DMS153 (cell line): ENCODE measurements at regions not wholly inside any gene's neighbourhood (a gene's known extent, or its start where the extent isn't known, plus 50 kb on each side); places are given as distances from the start of the nearest gene placed in this dataset.
A peak's percentile ranks its signal among the peaks of the same experiment; 100 is the strongest.
"Not testable (repeated sequence)": the region's sequence is repeated elsewhere in the genome, so short reads cannot be mapped to it uniquely, and the experiment has no call there.

ENCODE experiments used
- DNase-seq: peaks from one replicate; lab custom pipeline; 2025; lab: John Stamatoyannopoulos, UW

DNA sequence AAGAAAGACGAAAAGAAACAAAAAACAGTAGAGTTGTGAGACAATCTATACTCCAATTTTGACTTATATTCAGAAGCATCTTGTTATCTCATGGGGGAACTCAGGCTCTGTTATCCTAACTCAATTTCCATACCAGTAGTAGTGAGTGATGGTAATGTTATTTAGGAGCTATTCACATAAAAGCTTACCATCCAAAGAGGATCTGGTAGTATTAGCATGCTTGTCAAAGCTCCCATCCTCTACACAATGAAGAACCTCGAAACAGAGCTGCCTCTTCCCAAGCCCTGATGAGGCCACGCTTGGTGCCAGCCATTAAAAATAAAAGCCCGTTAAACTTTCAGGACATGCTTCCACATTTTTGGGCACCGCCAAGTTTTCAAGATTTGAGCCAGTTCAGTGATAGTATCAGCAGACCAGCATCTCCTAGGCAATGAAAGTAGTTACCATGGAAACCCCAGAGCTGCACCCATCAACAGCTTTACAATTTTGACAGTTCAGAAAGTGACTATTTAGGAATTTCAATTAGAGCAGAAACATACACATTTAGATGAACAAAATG, 173.3 kb downstream of the CD83 start:
- no peak for DNase-seq

DNA sequence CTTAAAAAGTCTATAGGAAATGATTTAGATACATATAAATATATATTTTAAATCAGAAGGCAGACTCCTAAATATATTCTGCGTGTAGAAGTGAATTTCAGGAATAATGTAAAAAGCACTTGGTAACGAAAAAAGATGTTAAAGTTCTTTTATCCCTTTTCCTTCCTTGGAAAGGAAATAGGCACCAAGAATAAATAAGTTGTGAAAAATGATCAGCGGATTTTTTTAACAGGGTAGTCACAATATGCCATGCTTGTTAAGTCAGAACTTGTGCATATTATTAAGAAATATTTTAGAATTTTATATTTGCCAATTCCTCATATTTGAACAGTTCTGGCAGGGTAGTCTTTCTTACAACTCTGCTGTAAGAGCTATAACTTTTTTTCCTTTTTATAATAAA, 173.8 kb downstream of the CD83 start:
- DNase-seq: no peak

DNA sequence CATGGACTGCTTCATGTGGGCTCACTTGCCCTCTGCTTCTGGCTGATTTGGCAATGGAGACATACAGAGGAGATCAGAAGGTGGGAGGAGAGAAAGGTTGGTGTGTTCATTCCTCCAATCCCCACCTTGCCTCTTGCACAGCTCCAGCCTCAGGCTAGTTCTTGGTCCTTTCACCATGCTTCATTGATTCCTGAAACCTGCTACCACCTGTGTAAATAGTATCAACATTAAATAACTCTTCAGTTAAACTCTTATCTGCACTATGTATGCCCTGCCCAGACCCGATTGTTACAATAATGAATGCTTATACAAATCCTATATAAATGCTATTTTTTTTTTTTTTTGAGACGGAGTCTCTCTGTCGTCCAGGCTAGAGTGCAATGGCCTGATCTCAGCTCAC, 174.5 kb downstream of the CD83 start:
- peak; percentile 63 for DNase-seq

DNA sequence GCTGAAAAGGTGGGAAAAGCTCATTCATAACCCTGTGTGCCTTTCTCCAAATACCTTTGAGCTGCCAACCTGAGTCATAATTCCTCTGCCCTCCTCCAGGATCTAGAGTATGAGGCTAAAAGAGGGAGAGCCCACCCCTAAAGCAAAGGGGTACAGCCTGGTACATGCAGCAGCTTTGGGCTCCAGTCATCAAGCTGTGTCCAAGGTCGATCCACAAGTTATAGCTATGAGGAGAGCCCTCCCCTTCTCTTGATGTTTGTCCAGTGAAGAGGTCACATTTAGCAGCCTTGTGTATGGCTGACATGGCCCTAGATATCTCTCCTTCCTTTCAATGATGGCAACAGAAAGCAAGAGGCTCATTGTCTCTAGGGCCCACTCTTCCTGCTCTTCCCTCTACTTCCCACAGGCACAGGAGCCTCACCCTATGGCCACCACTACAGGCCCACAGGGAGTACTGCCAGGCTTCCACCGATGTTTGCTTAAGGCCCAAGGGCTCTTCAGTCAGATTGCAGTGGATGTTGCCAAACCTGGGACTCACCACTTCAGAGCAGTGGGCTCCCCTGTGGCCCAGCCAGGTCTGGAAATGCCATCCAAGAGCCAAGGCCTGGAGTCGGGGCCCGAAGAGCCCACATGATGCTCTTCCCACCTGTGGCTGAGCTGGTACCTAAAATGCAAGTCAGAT, 176.8 kb downstream of the CD83 start:
- DNase-seq: peak; percentile 67

DNA sequence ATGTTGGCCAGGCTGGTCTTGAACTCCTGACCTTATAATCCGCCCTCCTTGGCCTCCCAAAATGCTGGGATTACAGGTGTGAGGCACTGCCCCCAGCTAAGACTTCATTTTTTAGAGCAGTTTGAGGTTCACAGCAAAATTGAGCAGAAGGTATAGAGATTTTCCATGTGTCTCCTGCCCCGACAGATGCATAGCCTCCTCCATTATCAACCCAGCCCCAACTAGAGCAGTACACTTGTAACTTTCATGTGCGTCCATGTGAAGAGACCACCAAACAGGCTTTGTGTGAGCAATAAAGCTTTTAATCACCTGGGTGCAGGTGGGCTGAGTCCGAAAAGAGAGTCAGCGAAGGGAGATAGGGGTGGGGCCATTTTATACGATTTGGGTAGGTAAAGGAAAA, 179.1 kb downstream of the CD83 start:
- DNase-seq: not testable (repeated sequence)

DNA sequence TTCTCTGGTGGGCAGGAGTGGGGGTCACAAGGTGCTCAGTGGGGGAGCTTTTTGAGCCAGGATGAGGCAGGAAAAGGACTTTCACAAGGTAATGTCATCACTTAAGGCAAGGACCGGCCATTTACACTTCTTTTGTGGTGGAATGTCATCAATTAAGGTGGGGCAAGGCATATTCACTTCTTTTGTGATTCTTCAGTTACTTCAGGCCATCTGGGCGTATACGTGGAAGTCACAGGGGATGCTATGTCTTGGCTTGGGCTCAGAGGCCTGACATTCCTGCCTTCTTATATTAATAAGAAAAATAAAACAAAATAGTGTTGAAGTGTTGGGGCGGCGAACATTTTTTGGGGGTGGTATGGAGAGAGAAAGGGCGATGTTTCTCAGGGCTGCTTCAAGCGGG, 179.5 kb downstream of the CD83 start:
- DNase-seq: not testable (repeated sequence)

DNA sequence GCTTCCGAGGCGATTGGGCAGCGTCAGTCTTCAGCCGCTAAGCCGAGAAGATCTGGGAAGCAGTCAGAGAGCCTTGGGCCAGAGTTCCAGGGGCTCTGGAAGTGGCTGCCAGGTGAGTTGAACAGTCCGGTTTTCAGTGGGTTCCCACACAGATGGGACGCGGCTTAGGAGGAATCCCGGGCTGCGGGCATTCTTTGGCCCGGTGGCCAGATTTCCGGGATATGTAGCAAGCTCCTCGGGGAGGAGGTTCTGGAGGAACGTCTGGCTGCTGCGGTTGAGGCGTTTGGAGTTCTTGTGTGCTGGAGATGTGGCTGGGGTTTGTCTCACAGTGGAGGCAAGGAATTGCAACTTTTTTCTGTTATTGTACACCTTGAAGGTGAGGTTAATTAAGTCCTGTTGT, 182.6 kb downstream of the CD83 start:
- DNase-seq: not testable (repeated sequence)

DNA sequence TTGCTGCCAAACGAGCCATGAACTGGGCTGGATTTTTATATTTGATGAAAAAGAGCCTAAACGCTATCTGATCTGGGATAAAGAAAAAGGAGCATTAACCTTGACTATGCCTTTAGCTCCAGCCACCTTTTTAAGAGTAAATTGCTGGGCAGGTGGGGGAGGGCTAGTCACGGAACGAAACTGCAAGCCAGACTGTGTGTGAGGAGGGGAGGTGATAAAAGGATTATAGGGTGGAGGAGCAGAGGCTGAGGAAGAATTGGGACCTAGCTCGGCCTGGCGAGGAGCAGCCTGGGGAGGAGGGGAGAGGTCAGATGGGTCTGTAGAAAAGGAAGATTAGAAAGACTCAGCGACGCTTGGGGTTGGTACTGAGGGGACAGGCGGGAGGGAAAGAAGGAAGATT, 183.1 kb downstream of the CD83 start:
- not testable (repeated sequence) for DNase-seq

DNA sequence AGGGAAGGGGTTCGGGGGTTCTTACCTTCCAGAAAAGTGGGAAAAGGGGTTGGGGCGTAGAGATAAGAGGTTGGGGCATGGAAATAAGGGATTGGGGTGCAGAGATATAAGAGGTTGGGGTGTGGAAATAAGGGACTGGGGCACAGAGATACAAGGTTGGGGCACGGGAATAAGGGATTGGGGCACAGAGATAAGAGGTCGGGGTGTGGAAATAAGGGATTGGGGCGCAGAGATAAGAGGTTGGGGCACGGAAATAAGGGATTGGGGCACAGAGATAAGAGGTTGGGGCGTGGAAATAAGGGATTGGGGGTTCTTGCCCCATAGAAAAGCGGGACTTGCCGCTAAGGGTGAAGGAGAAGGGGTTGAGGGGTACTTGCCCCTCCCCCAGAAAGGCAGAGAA, 183.9 kb downstream of the CD83 start:
- not testable (repeated sequence) for DNase-seq

DNA sequence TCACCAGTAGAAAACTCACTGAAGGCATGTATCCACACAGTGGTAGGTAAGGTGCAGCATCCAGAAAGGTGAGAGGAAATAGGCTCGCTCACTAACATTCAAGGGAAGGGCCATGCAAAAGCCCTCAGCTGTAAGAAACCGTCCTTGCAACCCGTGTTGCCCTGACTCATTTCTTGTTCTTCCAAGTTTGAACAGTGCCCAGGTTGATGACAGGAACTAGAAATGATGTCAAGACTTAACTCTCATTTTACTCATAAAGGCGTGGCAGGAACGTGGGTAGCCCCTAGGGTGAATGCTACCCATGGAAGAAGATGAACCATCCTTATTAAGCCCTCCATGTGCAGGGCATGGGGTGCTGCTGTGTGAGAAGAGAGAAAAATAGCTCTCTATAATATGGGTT, 187.6 kb downstream of the CD83 start:
- no peak for DNase-seq

DNA sequence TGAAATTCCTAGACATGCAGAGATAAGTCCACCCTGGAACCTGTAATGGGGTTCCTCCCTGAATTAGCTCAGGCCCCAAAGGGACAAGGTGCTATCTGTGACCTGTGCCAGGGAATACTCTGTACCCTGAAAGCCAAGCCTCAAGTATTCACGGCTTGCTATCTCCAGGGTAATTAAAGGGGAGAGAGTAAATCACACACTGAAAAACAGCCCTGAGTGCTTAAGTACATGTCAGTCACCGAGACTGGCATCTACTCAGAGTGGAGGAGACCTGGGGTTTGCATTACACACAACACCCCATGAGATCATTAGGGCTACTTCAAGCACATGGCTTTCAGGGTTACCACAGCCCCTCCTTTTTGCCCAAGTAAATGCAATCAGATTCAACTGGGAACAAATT, 188.1 kb downstream of the CD83 start:
- no peak for DNase-seq

DNA sequence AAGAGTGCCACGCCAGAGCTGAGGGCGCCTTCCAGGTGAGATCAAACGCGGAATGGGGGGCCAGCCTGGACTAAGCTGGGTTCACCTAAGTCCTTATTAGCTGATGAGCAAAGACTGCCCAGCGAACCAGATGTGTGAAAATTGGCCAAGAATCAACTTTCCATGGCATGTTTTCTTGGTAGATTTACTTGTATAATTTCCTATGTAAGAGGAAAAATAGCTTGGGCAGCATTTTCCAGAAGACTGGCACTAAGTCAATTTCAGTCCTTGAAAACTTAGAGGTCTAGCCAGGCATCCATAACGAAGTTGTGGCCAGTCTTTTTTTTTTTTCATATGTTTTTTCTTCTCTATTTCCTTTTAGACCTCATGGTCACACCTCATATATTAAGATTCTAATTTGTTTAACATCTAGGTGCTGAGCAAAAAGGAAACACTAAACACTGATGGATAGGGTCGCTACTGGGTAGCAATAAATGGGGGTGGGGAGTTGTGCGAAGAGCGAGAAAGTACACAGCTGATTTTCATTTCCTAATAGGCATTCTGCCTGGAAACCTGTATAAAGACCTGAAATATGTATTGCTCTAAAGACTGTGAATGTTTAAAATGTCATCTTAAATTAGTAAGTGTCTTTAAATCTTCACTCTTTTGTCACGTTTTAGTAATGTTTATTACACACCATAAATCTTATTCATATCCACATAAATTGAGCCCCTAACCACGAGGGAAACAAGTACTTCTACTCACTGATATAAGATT, 188.8 kb downstream of the CD83 start:
- no peak for DNase-seq

DNA sequence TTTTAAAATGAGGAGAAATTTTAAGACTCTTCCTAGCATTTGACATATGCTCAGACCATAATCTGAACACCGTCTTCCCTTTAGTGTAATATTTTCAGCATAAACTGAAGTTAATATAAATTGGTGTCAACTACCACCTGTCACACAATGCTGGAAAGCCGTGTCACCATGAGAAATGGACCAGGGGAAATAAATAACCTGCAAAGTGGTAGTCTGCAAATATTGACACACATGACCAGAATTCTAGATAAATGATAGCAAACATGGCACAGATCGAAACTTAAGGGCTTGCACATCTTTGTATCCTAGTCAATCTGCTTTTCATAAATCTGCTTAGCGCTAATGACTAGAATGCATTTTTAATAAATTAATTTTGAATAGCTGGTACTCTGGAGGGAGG, 191.9 kb downstream of the CD83 start:
- DNase-seq: no peak

DNA sequence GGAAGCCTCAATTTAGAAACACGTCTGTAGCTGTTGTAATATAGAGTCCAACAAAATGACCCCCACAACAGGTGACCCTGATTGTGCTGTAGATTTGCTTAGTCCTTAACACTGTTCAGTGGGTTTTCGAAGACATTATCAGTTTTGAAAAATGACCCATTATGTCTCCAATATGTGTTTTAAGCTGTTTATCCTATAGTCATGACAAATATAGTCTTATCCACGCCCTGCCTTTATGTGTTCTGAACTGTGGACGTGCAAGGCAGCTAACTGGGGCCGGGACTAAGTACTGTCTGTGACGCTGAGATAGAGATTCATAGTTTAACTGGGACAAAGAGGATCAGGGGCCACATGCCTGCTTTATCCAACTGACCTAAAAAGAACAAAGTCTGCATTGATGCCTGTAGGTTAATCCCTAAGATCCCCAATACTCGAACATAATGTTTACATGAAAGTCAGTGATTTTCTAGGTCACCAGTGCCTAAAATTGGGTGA, 192.4 kb downstream of the CD83 start:
- DNase-seq: no peak

DNA sequence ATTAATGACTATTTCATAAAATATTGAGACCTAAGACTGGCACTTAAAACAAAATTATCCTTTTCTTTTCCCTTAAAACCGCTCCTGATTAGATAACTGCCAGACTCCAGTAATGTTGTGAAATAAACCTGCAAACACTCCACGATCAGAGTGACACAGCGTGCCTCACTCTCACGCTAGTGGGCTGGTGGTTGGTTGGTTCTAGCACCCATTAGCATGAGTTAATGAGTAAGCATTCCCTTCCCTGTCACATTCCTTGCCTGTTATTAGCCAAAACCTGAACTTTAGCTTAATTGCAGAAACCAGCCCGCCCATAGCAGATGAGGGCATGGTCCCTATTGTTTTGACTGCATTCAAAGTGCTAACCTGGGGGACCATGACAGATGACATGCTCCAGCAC, 193.4 kb downstream of the CD83 start:
- DNase-seq: no peak

DNA sequence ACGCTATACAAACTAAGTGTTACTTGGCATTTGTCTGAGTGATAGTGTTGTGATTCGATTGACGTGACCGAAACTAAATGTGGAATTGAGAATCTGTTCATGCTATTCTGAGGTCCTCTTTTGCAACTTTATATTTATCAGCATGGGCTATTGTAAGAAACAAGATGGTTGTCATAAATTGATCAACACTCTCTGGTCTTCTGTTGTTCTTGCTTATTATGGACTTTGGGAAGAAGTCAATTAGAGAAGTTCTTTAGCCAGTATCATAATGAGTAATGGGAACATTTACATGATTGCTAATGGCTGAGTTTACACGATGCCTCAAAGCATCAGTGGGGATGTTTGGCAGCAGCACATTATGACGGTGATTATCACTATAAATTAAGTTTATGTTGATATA, 195.0 kb downstream of the CD83 start:
- DNase-seq: no peak

DNA sequence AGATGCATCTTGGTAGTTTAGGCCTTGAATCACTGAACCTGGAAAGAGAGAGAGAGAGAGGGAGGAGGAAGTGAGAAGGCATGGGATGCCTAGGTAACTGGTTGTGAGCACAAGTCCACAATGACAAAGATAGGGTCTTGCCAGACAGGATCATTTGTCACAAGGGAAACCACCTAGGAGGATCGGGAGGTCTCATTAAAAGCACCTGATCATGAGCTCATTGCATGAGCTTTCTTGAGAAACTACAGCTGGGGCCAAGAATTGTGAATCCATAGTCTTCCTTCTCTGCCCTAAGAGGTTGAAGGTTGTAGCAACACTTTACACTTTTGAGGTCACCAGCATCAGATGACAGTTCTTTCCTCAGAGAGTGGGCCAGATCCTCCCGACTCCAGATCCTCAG, 195.7 kb downstream of the CD83 start:
- DNase-seq: no peak

DNA sequence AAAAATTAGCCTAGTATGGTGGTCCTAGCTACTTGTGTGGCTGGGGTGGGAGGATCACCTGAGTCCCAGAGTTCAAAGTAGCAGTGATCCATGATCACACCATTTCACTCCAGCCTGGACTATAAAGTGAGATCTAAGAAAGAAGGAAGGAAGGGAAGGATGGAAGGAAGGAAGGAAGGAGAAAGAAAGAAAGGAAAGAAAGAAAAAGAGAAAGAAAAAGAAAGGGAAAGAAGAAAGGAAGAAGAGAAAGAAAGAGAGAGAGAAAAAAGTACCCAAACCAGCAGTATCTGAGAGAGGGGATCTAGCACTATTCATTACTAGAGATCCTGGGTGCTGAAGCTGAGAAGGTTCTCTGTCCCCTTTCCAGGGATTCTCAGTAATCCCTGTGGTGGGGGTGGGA, 197.8 kb downstream of the CD83 start:
- no peak for DNase-seq

DNA sequence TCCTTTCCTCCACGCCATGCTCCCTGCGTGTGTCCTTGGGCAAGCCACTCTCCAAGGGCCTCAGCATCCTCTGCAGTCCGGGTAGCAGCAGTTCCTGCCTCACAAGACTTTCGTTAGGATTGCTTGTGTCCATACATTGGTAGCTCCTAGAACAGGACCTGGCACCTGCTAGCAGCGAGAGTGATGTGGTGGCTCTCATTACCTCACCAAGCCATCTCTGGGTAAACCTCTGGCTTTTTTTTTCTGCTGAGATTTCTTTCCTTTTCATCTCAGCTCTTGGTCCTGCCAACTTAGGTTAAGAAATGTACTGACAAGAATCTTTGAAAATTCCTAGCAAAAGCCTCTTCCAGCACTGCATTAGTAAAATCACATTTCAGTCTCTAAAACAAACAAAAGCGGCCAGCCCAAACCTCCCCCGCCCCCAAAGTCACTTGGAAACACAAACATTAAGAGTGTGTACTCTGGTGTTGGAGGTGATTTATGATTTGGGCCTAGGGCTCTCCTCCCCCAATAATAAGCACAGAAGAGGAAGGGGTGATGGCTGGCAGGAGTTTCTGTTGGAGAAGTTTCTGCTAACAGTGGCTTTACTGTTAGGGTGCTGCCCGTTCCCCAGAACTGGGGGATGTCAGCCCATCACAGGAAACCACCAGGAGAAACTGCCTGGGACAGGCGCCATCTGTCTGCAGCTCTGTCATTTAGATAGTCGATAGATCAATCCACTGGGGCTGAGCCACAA, 199.2 kb downstream of the CD83 start:
- DNase-seq: no peak

DNA sequence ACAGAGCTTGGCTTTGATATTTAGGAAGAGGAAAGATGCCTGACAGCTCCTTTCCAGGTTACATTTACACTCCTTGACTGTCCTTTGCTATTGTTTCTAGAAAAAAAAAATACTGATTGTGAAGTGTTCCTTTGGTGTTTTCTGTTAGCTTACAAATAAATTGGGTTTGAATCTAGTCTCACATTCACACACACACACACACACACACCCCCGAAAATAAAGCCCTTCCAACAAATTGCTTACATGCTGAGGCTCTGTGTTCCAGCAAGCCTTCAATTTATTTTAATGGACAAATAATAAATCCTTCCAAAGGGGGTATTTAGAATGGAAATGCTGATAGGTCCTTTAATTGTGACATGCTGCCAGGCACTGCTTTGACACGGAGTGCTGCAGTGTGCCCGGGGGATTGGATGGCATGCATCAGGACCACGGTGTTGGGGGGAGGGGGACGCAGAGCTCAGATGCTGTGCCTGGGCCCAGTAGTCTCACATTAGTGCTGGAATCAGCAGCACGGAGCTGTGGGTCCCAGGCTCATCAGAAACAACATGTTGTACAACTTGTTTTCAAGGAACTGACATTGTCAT, 199.9 kb downstream of the CD83 start:
- no peak for DNase-seq

DNA sequence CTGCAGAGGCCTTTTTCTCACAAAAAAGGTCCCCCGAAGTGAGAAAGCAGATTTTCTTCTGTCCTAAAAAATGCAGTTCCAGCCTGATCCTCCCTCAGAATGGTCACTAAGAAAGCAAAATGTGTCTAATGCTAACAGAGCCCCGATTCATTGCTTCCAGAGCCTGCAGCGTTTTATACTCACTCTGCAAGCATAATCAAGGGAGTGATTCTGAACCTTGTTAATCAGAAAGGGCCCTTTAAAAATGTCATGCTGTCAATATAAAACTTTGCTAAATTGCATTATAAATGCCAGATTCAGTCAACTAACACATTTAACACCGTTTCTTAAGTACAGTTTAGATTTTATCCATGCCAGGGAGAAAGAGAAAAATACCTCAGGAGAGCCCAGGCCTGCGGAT, 202.8 kb downstream of the CD83 start:
- DNase-seq: no peak
